ENCODE measurements at regions not wholly inside any gene's neighbourhood (a gene's known extent, or its start where the extent isn't known, plus 50 kb on each side); places are given as distances from the start of the nearest gene placed in this dataset.

DNA sequence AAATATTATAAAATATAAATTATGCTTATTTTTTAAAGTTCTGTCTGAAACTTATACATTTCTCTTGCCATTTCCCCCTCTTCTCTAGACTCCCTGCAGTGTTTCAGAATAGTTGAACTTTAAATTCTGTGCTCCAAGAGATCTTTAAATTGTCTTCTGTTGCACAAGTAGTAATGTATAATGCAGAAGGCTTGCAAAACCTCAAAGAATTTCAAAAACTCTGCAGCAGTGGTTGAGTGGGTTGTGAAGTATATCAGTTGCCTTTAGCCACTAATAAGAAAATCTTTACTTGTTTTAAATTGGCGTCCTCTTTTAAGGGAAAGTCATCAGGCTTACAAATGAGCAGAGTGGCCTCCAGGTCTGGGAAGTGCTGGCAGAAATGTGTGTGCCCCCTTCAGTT is 1153.3 kb upstream of the PABPC4L start:
- Histone ChIP-seq H3K4me1 (ENCODE audit: insufficient read depth, low read length) (no peaks in the 10 kb centered on the region), H3K36me3 (ENCODE audit: insufficient read depth, low read length) (no peaks in the 10 kb centered on the region), H3K27me3 (ENCODE audit: insufficient read depth, low read length) (no peaks in the 10 kb centered on the region), H2AFZ (ENCODE audit: low read length) (peak overlapping the region; percentile 70), H3K79me2 (ENCODE audit: insufficient read depth, low read length) (no peaks in the 10 kb centered on the region), H3K4me3 (ENCODE audit: insufficient read depth, low read length) (no peak overlapping the region), H4K20me1 (ENCODE audit: insufficient read depth, low read length) (no peaks in the 10 kb centered on the region), H3K9me3 (ENCODE audit: low read depth, low read length) (no peaks in the 10 kb centered on the region), H3K4me2 (ENCODE audit: insufficient read depth, low read length) (no peak overlapping the region), H3K27ac (ENCODE audit: low read depth, low read length) (no peak overlapping the region)
- TF ChIP-seq, protein P1, sequence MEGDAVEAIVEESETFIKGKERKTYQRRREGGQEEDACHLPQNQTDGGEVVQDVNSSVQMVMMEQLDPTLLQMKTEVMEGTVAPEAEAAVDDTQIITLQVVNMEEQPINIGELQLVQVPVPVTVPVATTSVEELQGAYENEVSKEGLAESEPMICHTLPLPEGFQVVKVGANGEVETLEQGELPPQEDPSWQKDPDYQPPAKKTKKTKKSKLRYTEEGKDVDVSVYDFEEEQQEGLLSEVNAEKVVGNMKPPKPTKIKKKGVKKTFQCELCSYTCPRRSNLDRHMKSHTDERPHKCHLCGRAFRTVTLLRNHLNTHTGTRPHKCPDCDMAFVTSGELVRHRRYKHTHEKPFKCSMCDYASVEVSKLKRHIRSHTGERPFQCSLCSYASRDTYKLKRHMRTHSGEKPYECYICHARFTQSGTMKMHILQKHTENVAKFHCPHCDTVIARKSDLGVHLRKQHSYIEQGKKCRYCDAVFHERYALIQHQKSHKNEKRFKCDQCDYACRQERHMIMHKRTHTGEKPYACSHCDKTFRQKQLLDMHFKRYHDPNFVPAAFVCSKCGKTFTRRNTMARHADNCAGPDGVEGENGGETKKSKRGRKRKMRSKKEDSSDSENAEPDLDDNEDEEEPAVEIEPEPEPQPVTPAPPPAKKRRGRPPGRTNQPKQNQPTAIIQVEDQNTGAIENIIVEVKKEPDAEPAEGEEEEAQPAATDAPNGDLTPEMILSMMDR (IDR thresholded peaks at IDR 0.05; ENCODE audit: extremely low read depth, low read depth, low read length) = no peak
- no peak for DNase-seq (ENCODE audit: insufficient read length, low spot score, missing footprints)

DNA sequence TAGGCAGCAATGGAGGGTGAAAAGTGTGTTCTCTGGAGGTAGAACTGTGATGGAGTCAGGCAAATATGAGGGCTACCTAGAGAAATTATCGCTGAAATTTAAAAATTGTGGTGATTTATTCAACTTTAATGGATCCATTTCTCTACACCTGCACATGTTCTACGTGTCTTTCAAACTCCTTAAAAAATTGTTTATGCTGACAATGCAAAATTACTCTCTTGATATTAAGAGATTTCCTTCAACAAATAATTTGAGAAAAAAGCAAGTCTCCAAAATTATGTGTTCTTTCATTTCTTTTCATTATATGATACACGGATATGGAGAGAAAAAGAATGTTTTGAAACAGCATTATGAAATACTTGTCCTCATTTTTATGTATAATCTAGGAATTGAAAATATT is 1151.4 kb upstream of the PABPC4L start:
- Histone ChIP-seq H3K4me1 (ENCODE audit: insufficient read depth, low read length) (no peaks in the 10 kb centered on the region), H2AFZ (ENCODE audit: low read length) (no peak overlapping the region), H3K27me3 (ENCODE audit: insufficient read depth, low read length) (no peaks in the 10 kb centered on the region), H3K36me3 (ENCODE audit: insufficient read depth, low read length) (no peaks in the 10 kb centered on the region), H4K20me1 (ENCODE audit: insufficient read depth, low read length) (no peaks in the 10 kb centered on the region), H3K4me2 (ENCODE audit: insufficient read depth, low read length) (no peak overlapping the region), H3K4me3 (ENCODE audit: insufficient read depth, low read length) (no peak overlapping the region), H3K9me3 (ENCODE audit: low read depth, low read length) (no peaks in the 10 kb centered on the region), H3K27ac (ENCODE audit: low read depth, low read length) (no peak overlapping the region), H3K79me2 (ENCODE audit: insufficient read depth, low read length) (no peaks in the 10 kb centered on the region)
- DNase-seq (ENCODE audit: insufficient read length, low spot score, missing footprints) = no peak
- TF ChIP-seq, protein P1 (IDR thresholded peaks at IDR 0.05; ENCODE audit: extremely low read depth, low read depth, low read length) = no peak

DNA sequence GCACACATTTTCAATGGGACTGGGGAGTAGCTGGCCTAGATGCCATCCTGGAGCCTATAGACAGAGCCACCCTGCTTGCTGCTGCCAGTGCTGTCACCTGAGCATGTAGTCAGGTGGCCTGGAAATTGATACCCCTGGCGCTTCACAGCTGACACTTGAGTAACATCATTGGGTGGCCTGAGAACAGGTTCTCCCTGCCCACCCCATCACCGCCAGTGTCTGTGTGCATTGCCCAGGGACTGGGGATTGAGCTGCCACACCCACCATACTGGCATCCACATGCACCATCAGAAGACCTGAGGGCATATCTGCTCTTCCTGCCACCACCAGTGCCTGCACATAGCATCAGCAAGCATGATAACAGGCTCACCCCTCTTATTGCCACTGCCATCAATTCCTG is 1142.9 kb upstream of the PABPC4L start:
- H3K27ac ChIP-seq (ENCODE audit: low read depth, low read length) = no peak overlapping the region
- no peak overlapping the region for H2AFZ ChIP-seq (ENCODE audit: low read length)
- no peak overlapping the region for H3K4me3 ChIP-seq (ENCODE audit: insufficient read depth, low read length)
- TF ChIP-seq, protein P1 (IDR thresholded peaks at IDR 0.05; ENCODE audit: extremely low read depth, low read depth, low read length) = no peak
- no peaks in the 10 kb centered on the region for H3K4me1 ChIP-seq (ENCODE audit: insufficient read depth, low read length)
- H3K79me2 ChIP-seq (ENCODE audit: insufficient read depth, low read length) = no peaks in the 10 kb centered on the region
- no peaks in the 10 kb centered on the region for H4K20me1 ChIP-seq (ENCODE audit: insufficient read depth, low read length)
- no peak overlapping the region for H3K4me2 ChIP-seq (ENCODE audit: insufficient read depth, low read length)
- no peaks in the 10 kb centered on the region for H3K27me3 ChIP-seq (ENCODE audit: insufficient read depth, low read length)
- H3K36me3 ChIP-seq (ENCODE audit: insufficient read depth, low read length) = no peaks in the 10 kb centered on the region
- H3K9me3 ChIP-seq (ENCODE audit: low read depth, low read length) = peaks cover 2% of the 10 kb centered on the region
- DNase-seq (ENCODE audit: insufficient read length, low spot score, missing footprints) = no peak

DNA sequence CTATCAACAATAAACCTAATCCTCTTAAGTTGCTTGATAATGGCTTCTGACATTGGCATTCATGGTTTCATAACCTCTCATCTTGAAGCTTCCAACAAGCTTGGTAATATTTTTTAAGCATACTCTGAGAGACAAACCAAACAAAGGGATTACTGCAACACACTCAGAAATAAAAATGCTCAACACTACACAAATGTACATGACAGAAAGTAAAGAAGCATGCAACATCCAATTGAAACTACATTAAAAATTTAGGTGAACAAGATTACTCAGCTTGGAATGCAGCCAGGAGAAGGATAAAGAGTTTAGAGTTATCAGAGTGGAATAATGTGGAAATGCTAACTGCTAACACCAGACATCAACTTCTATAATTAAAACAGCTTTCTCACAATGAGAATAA is 1136.6 kb upstream of the PABPC4L start:
- Histone ChIP-seq H3K4me2 (ENCODE audit: insufficient read depth, low read length) (no peak overlapping the region), H2AFZ (ENCODE audit: low read length) (no peak overlapping the region), H3K79me2 (ENCODE audit: insufficient read depth, low read length) (no peaks in the 10 kb centered on the region), H4K20me1 (ENCODE audit: insufficient read depth, low read length) (no peaks in the 10 kb centered on the region), H3K36me3 (ENCODE audit: insufficient read depth, low read length) (no peaks in the 10 kb centered on the region), H3K27me3 (ENCODE audit: insufficient read depth, low read length) (no peaks in the 10 kb centered on the region), H3K27ac (ENCODE audit: low read depth, low read length) (no peak overlapping the region), H3K4me1 (ENCODE audit: insufficient read depth, low read length) (no peaks in the 10 kb centered on the region), H3K9me3 (ENCODE audit: low read depth, low read length) (peaks cover 2% of the 10 kb centered on the region), H3K4me3 (ENCODE audit: insufficient read depth, low read length) (no peak overlapping the region)
- TF ChIP-seq, protein P1 (IDR thresholded peaks at IDR 0.05; ENCODE audit: extremely low read depth, low read depth, low read length) = no peak
- DNase-seq (ENCODE audit: insufficient read length, low spot score, missing footprints) = no peak

Data from osteoblast (primary cell).